Mammary epithelial cell (primary cell): ENCODE measurements at regions not wholly inside any gene's neighbourhood (a gene's known extent, or its start where the extent isn't known, plus 50 kb on each side); places are given as distances from the start of the nearest gene placed in this dataset.

ENCODE experiments used
- EZH2 ChIP-seq: IDR thresholded peaks from 2 replicates; pipeline ENCODE4 v1.6.1; 2012; ENCODE audit warnings: low read length, inconsistent platforms, borderline replicate concordance
- TF ChIP-seq, protein P1 (sequence below), 2 donors: IDR thresholded peaks in 1 of 2; conservative IDR thresholded peaks in 1 of 2; 2 replicates each; pipeline ENCODE4 v1.5.1; 2011 to 2012; ENCODE audit warnings: inconsistent platforms in 2 of 2, low read length in 2 of 2, mild to moderate bottlenecking in 2 of 2, control low read depth in 1 of 2, low read depth in 1 of 2; ENCODE audit not compliant: insufficient read depth in 1 of 2; ENCODE audit errors: extremely low read depth in 1 of 2

GRCh38 chr5:175003531-175003930 lies 279.1 kb downstream of the MSX2 start:
- TF ChIP-seq, protein P1, sequence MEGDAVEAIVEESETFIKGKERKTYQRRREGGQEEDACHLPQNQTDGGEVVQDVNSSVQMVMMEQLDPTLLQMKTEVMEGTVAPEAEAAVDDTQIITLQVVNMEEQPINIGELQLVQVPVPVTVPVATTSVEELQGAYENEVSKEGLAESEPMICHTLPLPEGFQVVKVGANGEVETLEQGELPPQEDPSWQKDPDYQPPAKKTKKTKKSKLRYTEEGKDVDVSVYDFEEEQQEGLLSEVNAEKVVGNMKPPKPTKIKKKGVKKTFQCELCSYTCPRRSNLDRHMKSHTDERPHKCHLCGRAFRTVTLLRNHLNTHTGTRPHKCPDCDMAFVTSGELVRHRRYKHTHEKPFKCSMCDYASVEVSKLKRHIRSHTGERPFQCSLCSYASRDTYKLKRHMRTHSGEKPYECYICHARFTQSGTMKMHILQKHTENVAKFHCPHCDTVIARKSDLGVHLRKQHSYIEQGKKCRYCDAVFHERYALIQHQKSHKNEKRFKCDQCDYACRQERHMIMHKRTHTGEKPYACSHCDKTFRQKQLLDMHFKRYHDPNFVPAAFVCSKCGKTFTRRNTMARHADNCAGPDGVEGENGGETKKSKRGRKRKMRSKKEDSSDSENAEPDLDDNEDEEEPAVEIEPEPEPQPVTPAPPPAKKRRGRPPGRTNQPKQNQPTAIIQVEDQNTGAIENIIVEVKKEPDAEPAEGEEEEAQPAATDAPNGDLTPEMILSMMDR (conservative IDR thresholded peaks at IDR 0.05 in 1 of 2, IDR thresholded peaks at IDR 0.05 in 1 of 2; ENCODE audit: extremely low read depth in 1 of 2, insufficient read depth in 1 of 2, low read depth in 1 of 2, low read length in 2 of 2), result no peak
- TF ChIP-seq EZH2, result no peak
